DMS 273 (cell line): ENCODE measurements at regions not wholly inside any gene's neighbourhood (a gene's known extent, or its start where the extent isn't known, plus 50 kb on each side); places are given as distances from the start of the nearest gene placed in this dataset.

ENCODE experiments used
- DNase-seq: peaks from one replicate; lab custom pipeline; 2025; ENCODE audit not compliant: unreplicated experiment; lab: John Stamatoyannopoulos, UW

- DNase-seq = no peak
These were observed 426.2 kb downstream of the MIAT start for GRCh38 chr22:27083610-27084009.

- DNase-seq = no peak
These were observed 426.7 kb downstream of the MIAT start for GRCh38 chr22:27084130-27084529.

DNA sequence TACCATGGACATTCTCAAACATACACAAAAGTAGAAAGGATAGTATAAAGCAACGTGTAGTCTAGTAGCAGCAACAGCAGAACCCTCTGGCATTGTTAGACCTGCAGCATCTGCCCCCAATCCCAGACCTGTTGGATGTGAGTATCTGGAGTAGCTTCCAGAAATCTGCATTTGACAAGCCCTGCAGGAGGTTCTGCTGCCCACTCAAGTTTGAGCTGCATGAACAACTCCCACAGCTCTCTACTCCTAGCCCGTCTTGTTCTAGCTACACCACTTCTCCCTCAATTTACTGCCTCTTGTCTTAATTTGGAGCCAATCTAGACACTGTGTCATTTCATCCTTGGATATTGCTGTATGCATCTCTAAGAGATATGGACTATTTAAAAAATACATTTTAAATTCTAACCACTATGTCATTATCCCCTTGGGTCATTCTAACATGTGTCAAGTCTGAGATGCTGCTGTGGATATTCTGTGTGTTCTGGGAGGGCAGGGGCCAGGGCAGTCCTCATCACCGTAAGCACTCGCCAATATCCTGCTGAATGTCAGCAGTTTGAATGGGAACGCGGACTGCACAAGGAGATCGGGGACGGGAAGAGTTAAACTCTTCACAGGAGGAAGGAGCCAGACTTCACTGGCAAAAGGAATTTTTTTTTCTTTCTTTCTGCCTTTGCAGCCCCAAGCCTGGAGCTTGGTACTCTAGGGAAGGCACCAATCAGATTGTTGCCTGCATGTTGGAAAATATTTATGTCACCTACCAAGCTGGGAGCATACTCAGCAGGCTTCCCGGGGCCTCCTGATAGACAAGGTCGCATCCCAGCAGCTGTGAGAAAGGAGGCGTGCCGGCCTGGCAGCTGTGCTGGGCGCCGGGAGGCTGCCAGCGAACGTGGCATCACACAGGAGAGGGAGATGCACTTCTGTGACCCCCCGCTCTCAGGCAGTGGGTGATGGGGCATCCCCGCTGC lies 429.0 kb downstream of the MIAT start:
- peak; percentile 43 for DNase-seq

GRCh38 chr22:27087051-27087450 lies 429.7 kb downstream of the MIAT start:
- DNase-seq = no peak

DNA sequence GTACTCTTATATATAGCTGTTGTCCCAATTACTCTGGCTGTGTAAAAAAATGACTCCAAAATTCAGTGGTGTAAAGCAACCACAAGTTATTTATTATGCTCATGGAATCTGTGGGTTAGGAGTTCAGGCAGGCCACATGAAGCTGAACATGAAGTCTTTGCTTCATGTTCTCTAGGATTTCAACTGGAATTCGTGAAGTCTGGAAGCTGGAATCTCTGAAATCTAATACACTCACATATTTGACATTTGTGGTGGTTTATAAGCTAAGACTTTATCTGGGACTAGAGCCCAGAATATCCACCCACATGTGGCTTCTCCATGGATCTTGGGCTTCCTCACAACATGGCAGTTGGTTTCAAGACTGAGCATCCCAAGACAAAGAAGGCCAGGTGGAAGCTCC lies 430.6 kb downstream of the MIAT start:
- no peak for DNase-seq

DNA sequence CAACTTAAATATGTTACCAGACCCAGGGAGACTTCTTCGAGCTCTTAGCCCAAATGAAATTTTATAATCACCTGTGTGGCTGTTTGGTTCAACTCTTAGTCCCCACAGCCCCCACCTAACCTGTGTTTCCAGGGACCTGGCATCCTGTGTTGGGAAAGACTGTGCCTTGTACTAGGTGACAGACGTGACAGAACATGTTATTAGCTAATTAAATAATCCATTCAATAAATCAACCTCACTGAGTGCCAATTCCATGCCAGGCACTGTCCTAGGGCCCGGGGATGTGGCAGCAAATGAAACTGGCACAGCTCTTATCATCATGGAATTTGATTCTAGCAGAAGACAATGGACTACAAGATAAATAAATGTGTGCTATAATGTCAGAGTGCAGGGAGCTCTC lies 431.9 kb downstream of the MIAT start:
- DNase-seq = no peak

DNA sequence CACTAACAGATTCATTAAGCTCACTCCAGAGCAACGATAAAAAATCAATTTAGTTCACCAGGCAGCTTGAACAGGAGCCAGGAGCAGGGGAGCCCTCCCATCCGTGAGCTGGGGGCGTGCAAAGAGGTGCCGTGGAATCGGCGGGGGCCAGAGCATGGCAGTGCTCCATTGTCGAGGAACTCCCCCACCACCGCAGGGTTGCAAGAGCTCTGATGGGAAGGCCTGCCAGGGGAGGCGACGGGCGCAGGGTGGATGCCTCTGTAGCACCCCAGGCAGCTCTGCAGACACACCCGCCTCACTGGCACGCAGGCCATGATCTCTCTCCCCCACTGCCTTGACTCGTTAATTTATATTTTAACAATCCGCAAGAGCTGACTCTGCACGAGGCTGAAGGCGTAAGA lies 433.2 kb downstream of the MIAT start:
- no peak for DNase-seq

DNA sequence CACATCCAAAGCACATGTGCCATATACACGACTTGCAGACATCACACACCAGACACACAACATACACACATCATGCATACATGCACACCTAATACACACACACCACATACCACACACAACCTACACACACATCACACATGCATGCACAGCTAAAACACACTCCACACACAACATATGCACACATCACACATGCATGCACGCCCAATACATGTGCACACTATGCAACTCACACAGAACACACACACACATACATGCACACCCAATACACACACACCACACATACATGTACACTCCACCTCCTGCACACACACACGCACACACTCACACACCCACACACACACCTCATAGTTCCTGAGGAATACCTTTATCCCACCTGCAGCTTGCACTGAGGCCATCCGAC lies 436.0 kb downstream of the MIAT start:
- no peak for DNase-seq

DNA sequence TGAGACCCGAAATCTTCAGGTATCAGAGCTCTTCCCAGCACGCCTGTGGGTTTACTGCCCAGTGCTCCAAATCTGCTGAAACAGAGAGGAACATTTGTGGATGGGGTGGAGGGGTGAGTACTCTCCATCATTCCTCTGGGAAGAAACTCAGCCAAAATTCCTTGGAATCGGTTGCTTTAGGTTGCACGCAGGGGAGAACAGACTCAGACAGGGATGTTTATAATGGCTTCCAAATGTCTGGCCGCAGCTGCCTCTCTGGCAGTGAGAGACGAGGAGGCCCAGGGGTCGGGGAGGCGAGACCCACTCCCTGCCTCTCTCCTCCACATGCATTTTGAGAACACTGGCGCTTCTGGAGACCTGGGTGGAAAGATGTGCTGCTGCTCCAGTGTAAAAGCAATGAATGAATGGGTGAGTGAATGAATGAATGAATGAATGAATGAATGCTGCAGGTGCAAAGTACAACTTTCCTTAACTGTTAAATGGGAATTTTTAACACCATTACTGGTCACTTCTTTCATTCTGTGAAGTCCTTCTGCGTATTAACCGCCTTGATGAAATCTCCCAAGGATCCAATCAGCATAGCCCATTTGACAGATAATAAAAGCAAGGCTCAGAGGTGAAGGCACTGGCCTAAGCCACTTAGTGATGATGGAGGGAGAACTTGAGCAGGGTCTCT lies 437.4 kb downstream of the MIAT start:
- no peak for DNase-seq

- no peak for DNase-seq
These were observed 440.1 kb downstream of the MIAT start for GRCh38 chr22:27097506-27097905.

DNA sequence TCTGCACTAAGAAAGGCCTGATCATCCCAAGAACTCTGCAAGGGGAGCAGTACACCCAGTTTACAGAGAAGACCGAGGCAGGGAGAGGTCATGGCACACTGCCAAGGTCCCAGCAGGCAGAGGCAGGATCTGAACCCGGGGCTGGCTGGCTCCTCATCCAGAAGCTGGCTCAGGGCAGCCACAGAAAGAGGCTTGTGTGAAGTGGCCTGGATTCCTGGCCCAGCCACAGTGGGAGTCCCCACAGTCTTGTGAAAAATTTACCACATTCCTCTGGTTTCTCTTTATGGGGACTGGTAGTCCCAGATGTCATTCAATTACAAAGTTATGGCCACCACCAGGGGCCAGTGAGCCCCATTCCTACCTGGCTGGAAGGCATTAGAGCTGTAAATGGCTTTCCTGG lies 440.5 kb downstream of the MIAT start:
- no peak for DNase-seq

DNA sequence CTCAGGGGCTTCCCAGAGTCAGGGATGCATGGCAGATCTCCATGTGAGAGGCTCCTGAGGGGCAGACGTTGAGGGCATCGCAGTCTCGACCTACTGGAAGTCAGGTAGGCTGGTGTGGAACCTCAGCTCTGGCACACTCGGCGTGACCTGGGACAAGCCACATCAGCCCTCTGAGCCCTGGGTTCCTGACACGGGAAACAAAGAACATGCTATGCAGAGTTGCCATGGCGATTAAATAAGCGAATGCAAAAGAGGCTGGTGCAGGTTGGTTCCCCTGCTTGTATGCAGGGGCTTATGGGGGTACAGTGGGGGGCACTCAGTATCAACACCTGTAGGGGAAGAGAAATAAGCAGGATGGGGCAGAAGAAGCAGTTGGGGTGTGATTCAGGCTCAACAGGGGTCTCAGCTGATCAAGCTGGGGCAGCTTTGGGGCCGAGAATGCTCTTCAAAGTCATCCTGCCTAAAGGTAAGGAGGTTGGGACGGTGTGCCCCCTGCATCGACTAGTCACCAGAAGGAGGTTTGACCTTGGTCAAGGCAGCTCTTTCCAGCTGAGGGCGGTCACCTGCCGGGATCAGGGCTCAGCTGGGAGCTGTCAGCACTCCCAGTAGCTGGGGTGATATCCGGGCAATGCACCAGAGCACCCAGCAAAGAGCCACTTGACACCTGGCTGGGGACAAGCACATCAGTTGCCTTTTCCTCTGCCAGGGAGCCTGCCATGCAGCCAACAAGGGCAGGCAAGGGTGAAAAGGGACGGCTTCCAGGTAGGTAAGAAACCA lies 442.7 kb downstream of the MIAT start:
- no peak for DNase-seq

GRCh38 chr22:27100789-27101188 lies 443.4 kb downstream of the MIAT start:
- DNase-seq = peak; percentile 42

DNA sequence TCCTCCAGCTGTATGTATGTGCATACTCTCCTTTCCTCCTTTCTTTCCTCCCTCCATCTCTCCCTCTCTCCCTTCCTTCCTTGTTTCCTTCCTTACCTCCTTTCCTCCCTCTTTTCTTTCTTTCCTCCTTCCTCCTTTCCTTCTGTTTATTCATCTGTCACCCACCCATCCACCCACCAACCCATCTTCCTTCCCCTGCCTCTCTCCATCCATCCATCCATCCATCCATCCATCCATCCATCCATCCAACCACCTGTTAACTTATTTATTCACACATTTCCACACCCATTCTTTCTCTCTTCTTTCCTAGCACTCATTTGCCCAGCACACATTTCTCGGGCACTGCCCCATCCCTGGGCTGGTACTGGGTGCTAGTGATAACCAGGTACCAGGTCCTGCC lies 443.9 kb downstream of the MIAT start:
- DNase-seq = no peak

- DNase-seq = no peak
These were observed 447.1 kb downstream of the MIAT start for GRCh38 chr22:27104449-27104848.

DNA sequence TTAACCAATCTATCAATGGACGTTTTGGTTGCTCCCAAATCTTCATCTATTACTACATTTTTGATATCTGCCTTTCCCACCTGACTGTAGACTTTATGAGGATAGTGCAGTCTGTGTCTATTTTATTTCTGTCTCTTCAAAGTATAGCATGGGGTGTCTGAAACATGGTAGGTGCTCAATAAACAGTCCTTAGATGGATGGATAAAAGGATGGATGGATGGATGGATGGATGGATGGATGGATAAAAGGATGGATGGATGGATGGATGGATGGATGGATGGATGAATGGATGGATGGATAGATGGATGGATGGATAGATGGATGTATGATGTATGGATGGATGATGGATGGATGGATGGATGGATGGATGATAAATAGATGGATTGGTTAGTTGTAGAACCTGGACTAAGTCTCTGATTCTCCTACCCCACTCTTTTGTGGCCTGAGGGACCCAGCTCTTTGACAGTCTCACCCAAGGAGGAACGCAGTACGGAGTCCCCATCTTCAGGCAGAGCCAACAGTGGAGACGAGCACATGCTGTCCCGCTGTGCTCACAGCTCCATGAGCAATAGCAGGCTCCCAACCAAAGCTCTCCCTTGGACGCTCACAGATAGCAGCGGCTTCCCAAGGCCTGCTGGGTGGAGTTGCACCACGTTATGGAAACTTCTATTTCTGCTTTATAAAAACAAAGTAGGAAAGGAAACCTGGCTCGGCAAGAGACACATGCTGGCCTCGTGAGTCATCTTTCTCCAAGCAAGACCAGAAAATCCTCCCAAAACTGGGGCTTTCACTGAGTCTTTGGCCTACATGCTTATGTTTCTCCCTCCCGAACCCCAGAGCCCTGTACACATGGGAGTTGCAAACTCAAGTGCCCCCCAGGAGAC lies 448.0 kb downstream of the MIAT start:
- no peak for DNase-seq

DNA sequence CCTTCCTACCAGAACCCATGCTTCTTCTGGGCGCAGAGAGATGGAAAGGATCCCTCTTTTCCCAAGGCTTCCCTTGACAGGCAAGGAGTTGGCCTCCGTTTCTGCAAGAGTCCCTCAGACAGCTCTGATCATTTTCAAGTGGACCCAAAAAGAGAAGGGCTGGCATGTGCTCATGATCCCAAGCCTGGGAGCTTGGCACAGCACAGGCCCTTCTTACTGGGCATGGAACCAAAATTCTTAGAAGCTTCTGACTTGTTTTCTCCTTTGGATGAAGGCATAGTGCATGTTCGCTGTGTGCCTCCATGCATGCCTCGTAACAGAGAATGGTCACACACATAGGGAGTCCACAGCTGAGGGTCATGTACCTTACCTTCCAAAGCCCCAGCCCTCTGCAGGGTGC lies 449.6 kb downstream of the MIAT start:
- DNase-seq = no peak

DNA sequence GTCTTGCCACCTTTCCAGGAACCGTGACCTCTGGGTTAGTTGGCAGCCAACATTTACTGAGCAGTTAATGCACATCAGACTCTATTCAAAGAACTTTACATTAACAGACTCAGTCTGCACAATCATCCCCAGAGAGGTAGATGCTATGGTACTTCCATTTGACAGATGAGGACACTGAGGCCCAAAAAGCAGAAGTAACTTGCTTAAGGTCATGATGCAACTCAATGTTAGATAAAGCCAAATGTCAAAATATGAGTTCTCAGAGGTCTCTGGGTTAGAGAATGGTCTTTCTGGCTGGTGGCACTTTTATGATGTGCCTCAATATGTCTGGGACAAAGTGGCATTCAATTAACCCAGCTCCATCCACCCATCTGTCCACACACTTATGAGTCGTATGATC lies 450.0 kb downstream of the MIAT start:
- no peak for DNase-seq

GRCh38 chr22:27107824-27108223 lies 450.4 kb downstream of the MIAT start:
- DNase-seq = peak; percentile 96

GRCh38 chr22:27108425-27109114 lies 451.2 kb downstream of the MIAT start:
- DNase-seq = peak; percentile 74
